GM19468 (cell line): ENCODE measurements at regions not wholly inside any gene's neighbourhood (a gene's known extent, or its start where the extent isn't known, plus 50 kb on each side); places are given as distances from the start of the nearest gene placed in this dataset.
"Not testable (repeated sequence)": the region's sequence is repeated elsewhere in the genome, so short reads cannot be mapped to it uniquely, and the experiment has no call there.

Experiments used
- ATAC-seq: cut with Tn5 transposase; IDR thresholded peaks from one replicate; pipeline ENCODE4 v1.9.1; 2021; ENCODE audit warnings: mild to moderate bottlenecking, moderate library complexity, moderate number of reproducible peaks; ENCODE audit not compliant: unreplicated experiment; ENCODE audit errors: extremely low read depth

DNA sequence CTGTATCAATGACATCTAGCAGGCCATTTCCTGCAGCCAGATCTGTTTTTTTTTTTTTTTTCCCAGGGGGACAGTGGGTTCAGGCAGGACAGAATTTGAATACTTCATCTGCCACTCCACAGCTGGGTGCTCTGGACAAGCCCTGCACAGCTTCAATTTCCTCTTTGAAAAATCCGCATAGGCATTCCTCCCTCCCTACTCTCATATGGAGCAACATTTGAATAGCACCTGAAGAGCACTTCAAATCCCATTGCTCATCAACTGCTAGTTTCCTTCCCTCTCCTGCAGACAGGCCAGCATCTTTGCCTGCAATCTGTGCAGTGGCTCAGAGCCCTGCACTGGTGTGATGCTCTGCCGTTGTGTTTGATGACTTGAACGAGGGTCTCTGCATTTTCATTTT is 326.3 kb downstream of the TSN start:
- no peak for ATAC-seq

DNA sequence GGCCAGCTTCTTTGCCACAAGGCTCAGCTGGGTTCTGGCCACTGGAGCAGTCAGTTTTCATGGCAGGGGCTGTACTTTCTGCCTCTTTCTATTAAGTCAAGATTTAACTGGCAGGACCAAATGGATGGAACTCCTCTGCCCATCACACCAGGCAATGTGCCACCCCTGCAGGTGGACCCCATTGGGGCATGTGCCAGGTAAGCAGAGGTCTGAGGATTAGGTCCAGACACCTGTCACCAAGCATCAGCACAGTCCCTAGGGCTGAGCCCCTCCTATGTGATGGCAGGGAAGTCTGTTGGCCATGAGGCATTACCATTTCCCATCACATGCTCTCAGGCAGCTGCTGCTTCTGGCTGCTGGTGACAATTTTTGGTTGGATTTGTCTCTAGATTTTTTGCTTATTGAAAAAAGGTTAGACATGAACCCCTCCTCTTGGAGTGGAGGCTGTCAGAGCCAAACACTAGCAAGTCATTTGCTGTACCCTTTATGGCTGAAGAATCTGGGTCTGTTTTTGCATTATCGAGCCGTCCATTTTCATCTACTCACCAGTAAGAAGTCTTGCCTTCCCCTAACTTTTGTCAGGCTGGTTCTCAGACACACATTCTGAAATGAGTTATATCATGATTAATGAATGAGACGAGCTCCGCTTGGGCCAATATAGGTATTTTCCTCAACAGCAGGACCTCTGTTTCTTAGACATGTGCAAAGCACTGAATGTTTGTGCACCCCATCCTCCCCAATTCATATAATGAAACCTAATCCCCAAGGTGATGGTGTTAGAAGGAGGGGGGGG is 328.0 kb downstream of the TSN start:
- ATAC-seq: no peak

DNA sequence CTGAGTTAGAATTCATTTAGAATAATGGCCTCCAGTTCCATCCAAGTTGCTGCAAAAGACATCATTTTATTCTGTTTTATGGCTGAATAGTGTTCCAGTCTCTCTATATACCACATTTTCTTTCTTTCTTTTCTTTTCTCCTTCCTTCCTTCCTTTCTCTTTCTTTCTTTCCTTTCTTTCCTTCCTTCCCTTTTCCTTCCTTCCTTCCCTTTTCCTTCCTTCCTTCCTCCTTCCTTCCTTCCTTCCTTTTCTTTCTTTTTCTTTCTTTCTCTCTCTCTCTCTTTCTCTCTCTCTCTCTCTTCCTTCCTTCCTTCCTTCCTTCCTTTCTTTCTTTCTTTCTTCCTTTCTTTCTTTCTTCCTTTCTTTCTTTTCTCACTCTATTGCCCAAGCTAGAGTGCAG is 330.2 kb downstream of the TSN start:
- not testable (repeated sequence) for ATAC-seq

DNA sequence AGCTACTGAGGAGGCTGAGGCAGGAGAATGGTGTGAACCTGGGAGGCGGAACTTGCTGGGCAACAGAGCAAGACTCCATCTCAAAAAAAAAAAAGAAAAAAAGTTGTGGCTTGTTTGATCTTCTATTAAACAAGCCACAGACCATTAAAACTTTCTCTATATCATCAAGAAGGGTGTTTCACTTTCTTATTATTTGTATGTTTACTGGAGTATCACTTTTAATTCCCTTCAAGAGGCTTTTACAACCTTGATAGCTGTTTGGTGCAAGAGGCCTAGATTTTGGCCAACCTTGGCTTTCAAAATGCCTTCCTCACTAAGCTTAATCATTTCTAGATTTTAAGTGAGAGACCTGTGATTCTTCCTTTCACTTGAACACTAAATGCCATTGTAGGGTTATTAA is 339.1 kb downstream of the TSN start:
- no peak for ATAC-seq

DNA sequence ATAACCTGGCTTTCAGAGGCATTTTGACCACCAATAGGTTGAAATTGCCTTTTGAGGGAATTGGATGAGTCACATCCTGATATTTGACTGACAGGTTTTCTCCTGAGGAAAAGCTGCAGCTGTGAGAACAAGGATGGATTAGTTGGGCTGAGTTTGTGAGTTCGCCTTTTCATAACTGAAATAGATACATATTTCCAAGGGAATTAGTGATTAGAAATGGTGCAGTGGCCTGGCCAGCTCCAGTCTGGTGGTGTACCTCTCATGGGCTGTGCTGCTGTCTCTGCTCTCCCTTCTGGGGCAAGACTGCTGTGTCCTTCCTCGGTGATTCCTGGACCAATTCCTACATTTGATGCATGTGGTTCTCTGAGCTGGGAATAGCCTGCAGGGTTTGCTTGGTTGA is 341.3 kb downstream of the TSN start:
- ATAC-seq: no peak

DNA sequence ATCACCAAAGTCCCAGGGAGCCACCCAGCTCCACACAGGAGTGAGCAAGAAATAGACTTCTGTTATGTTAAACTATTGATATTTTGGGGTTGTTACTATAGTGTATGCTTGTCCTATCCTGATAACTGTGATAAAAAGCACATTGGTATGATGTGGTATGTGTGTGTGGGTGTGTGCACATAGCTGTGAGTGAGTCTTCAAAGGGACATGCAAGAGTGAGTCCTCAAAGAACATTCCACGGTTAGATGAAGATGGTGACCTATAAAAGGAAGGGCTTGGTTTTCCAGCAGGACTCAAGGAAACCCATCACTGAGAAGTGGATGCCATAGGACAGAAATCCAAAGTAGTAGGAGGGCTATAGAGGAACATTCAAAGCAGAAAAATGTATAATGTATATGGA is 342.9 kb downstream of the TSN start:
- no peak for ATAC-seq

DNA sequence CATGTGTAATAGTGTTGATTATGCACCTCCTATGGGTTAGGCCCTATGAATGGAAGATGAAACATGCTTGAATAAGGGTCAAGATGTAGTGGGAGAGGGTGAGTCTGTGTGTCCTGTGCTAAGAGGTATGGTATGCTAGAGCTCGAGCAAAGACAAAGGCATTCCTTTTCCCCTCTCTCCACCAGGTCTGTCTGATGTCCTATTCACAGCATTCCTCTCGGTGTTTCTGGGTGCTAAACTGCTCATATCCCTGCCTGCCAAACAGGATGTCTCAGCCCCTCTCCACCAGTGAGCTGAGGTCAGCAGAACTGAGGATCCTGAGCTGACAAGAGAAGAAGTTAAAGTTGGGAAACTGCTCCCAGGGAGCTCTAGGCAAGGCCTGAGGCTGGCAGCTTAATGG is 344.9 kb downstream of the TSN start:
- no peak for ATAC-seq

DNA sequence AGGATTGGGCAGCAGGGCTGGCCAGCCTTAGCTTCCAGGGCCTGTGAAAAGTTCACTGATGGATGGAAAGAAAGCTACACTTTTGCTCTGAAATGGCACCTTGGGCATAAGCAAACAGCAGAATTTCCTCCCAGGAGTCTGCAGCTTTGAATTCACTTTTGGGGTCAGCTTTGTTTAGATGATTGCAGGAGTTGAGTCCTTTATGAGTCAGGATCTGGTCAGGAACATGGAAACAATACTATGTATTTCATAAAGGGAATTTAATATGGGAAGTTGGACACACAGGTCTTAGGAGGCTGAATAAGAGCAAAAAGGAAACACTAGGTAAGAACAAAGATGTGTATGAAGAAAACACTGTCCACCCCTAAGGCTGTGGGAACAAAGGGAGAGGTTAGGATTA is 345.3 kb downstream of the TSN start:
- ATAC-seq: no peak

DNA sequence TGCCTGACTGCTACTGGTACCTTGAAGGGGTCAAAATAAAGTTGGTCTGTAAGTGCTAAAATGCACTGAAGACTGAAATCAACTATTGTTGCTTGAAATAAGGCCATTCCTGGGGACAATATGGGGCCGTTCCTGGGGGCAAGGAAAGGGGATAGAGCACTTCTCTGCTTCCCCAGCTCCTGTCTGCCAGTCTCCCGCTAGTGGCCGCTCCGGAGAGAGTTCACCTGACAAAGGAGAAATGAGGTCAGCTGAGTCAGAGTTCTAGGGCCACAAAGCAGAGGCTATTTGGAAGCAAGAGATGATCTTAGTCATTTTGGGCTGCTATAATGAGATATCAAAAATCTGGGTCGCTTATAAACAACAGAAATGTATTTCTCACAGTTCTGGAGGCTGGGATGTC is 345.9 kb downstream of the TSN start:
- no peak for ATAC-seq

DNA sequence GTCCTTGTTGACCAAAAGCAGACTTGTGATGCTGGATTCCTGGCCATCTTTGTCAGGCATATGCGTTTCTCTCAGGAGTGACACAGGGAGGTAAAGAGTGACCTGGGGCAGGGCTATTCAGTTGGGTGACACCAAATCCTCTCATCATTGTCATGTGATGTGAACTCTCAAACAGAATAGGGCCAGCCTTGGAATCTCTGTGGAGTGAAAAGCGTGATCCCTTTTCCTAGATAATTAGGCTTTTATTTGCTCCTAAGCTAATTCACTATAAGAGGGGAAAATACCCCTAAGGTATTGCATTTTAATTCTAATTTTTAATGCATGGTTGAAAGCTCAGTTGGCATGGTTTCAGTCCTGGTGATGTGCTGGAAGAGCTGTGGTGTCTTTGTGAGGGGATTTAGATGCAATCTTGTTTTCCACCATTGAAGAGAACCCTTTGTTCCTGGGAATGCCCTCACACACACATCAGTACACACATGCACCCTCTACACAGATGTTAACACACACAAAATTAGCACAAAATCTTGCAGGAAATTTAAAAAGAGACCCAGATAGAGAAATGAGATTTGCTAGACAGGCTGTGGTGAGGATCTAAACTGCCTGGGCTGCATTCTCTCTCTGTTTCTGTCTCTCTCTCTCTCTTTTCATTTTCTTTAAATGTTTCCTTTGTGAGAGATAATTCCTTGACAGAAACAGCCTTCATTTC is 349.9 kb downstream of the TSN start:
- no peak for ATAC-seq

DNA sequence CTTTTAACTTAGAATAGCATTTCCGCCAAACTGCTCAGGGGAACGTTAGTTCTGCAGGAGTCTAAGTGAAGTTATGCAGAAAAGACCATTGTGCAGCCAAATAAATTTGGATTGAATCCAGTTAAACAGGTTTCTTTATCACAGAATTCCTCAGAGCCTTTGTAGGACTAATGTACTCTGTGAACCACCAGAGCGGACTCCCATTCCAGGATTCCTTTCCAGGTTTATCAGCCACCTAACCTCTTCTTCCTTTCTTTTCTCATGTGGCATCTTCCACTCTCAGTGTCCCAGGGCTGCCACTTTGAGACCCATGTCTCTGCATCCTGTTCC is 350.4 kb downstream of the TSN start:
- ATAC-seq: no peak

DNA sequence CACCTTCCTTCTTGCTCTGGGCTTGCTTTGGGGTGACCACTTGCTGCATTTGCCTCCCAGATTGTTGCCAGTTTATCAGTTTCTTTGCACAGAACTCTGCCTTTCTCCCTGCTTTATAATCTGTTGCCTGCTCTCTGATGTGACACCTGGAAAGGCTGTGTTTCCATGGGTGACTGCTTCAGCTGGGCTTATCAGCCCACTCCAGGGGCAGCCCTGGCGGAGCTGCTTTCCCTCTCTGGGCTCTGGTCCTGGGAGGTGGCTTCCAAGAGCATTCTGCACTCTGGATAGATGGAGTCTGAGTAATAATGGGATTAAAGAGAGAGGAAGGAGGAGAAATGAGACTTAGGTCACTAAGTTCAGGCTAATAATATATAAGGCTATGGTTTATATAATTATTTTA is 352.7 kb downstream of the TSN start:
- no peak for ATAC-seq

DNA sequence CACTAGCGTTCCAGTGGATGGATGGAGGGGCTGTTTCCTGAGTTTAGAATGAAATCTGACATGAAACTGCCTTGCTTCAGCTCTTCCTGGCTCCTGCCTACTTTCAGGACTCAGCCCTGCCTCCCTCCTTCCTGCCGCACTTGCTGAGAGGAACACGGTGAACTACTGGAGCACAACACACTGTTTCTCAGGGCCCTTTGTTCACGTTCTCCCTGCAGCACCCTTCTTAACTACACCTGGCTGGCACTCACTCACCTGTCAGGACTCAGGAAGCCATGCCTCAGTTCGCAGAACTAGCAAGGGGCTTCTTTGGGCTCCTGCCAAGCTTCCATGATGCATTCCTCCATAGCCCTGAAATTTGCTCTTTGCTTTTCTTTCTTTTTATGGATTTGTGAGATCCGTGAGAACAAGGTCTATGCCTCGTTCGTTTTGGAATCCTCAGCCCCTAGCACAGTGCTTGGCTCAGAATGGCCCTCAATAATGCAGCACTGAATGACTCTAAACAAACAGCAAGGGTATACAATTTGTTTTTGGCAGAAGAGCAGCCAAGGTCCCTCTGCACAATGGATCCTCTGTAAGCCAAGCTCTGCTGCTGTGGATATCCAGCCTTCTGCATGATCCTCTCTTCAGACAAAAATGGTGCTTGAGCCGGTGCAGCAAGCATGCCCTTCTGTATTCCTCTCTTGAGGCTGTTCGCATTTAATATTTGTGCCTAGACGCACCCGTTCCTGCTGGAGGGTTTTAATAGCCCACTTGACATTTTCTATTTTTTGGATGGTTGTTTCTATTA is 357.0 kb downstream of the TSN start:
- ATAC-seq: no peak

DNA sequence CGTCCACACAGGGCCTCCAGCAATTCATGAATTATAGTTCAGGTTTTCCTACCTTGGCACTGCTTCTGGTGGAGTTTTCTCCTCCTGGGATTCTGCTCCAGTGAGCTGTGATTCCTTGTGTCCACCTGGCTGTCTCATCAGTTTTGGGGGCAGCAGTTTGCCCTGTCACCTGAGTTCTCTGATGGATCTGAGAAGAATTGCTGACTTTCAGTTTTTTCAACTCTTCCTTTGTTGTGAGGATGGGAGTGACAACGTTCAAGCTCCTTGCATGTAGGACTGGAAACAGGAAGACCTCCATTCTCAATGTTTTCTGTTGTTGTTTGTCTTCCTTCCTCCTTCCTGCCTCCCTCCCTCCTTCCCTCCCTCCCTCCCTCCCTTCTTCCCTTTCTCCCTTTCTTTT is 359.0 kb downstream of the TSN start:
- no peak for ATAC-seq

DNA sequence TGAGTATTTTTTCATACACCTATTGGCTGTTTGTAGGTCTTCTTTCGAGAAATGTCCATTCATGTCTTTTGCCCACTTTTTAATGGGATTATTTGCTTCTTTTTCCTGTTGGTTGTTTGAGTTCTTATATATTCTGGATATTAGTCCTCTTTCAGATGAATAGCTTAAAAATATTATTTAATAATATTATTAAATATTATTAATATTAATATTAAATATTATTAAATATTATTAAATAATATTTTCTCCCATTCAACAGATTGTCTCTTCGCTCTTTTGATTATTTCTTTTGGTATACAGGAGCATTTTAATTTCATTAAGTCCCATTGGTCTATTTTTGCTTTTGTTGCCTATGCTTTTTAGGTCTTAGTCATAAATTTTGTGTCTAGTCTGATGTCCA is 361.9 kb downstream of the TSN start:
- ATAC-seq: no peak

DNA sequence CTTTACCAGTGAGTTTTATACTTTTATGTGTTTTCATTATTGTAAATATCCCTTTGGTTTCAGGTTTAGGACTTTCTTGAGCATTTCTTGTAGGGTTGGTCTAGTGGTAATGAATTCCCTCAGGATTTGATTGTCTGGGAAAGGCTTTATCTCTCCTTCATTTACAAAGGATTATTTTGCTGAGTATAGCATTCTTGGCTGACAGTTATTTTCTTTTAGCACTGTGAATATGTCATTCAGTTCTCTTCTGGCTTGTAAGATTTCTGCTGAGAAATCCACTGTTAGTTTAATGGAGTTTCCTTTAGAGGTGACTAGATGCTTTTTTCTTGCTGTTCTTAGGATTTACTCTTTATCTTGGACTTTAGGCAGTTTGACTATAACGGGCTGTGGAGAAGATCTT is 373.9 kb downstream of the TSN start:
- no peak for ATAC-seq

DNA sequence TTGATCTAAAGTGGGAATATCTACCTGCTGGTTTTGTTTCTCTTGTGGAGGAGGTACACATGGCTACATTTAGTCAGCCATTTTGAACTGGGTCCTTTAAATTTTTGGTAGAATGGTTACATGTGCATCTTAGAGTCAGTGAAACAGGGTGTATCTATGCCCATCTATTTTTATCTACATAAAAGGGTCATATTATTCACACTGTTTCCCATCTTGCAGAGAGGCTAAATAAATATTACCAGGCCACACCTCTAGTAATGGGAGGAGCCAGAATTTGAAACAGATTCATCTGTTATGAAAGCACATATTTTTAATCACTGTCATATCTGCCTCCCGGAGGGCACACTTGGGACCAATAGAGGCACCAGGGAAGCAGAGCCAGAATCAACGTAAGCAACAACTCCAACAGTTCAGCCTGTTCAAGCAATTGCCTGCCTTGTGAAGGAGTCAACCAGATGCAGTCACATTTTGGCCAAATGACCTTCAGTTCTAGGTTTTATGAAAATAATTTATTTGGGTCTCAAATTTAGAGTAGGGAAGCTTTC is 376.8 kb downstream of the TSN start:
- no peak for ATAC-seq

DNA sequence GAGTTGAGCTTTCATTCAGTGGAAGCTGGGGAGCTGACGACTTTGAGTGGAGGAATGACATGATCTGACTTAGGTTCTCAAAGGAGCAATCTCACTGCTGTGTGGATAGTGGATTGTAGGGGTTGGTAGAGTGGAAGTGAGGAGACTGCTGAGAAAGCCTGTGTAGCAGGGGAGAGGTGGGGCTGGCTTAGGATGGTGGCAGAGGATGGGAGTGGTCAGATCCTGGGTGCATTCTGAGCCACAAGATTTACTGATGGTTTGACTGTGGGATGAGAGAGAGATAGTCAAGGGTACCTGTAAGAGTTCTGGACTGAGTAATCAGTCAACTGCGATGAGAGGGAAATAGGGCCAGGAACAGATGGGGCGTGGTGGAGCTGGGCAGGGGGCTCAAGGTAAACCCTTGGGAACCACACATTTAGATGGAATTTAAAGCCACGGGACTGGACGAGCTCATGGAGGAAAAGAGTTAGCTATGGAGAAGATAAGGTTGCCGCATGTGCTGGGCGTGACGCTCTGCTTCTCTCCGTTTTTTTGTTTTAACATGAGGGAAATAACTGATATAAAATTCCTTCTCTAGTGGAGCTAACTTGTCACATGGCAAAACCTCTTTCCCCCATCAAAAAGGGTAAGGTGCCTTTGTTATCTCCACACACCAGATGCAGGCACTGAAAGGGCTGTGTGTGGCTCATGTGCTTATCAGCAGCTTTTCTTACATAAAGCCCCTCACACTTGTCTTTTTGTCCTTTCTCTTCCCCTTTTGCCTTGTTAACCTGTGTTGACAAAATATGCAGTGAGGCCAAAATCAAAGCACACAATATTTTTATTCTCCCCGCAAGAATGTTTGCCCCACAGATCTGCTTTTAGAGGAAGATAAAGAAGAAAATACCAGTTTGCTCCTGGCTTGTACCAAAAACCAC is 379.8 kb downstream of the TSN start:
- no peak for ATAC-seq

DNA sequence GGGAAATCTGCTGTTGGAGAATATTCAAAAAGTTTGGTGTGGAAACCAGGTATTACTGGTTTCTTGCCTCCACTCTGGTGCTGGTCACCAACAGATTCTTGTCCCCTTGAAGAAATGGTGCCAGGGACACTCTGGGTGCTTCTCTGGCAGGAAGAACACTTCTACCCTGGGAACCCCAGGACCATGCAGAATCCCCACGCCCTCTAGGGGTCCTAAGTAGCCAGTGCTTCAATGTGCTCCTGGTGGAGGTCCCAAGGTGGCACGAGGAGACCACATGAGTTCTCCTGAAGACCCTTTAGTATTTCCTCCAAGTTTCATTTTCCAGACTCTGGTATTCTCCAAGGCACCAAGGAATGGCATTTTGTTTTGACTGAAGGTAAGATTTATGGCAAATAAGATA is 380.6 kb downstream of the TSN start:
- no peak for ATAC-seq

DNA sequence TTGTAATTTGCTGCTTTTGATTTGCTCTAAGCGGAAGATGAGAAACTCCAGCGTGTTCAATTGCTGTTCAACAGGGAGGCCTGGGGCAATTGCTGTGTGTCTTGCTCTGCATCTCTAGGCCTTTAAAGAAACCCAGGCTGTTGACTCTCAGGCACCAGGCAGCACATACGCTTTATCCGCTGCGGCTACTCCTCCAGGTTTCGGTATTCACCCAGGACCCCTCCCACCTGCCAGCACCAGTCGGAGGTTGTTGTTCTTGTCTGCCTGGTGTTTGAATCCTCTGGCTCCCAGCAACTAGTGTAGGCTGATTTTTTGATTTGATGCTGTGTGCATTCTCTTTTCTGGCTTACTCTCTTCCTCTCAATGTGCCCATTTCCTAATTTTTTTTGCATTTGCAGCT is 383.1 kb downstream of the TSN start:
- no peak for ATAC-seq
